Gastroesophageal sphincter (tissue), 3 donors: ENCODE measurements at regions not wholly inside any gene's neighbourhood (a gene's known extent, or its start where the extent isn't known, plus 50 kb on each side); places are given as distances from the start of the nearest gene placed in this dataset.

ENCODE experiments used
- CTCF ChIP-seq, 4 experiments: fragments of 200-600 bp in 2 of 4; fragments of 450-650 bp in 2 of 4; sonication (generic) in 1 of 4; IDR thresholded peaks; one replicate each; pipeline ENCODE4 v1.5.1; 2017 to 2019; ENCODE audit warnings: antibody characterized with exemption in 4 of 4, mild to moderate bottlenecking in 2 of 4, moderate library complexity in 2 of 4
- EP300 ChIP-seq: sonication (generic); formaldehyde crosslinking; IDR thresholded peaks from one replicate; pipeline ENCODE4 v1.6.1; 2017; ENCODE audit warnings: antibody characterized with exemption, mild to moderate bottlenecking
- POLR2AphosphoS5 ChIP-seq: sonication (generic); formaldehyde crosslinking; IDR thresholded peaks from one replicate; pipeline ENCODE4 v1.6.1; 2017; ENCODE audit warnings: antibody characterized with exemption

GRCh38 chr2:239601201-239601851 lies 200.5 kb upstream of the HDAC4 start:
- TF ChIP-seq CTCF (IDR thresholded peaks at IDR 0.05) (no peak), POLR2AphosphoS5 (no peak), EP300 (no peak)
